HG03565 (cell line): ENCODE measurements at regions not wholly inside any gene's neighbourhood (a gene's known extent, or its start where the extent isn't known, plus 50 kb on each side); places are given as distances from the start of the nearest gene placed in this dataset.
"Not testable (repeated sequence)": the region's sequence is repeated elsewhere in the genome, so short reads cannot be mapped to it uniquely, and the experiment has no call there.

Experiments used
- ATAC-seq: cut with Tn5 transposase; IDR thresholded peaks from one replicate; pipeline ENCODE4 v1.9.1; 2021; ENCODE audit warnings: mild to moderate bottlenecking, moderate library complexity; ENCODE audit not compliant: unreplicated experiment

DNA sequence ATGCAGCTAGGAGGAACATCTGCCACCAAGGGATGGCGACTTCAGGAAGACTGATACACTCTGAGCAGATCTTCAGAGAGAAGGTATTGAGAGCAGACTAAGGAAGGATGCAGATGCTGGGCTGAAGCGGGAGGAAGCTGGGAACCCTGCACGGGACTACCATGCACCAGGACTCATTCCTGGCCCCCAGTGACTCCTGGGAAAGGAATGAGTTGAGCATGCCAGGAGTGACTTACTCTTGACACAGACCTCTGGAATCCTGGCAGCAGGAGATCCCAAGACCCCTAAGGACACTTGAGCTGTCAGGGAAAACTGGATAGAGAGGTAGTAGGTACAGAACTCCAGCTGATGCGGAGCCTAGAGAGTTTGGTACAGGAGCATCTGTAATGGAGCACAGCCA lies 336.1 kb downstream of the RPS29 start:
- ATAC-seq = no peak

DNA sequence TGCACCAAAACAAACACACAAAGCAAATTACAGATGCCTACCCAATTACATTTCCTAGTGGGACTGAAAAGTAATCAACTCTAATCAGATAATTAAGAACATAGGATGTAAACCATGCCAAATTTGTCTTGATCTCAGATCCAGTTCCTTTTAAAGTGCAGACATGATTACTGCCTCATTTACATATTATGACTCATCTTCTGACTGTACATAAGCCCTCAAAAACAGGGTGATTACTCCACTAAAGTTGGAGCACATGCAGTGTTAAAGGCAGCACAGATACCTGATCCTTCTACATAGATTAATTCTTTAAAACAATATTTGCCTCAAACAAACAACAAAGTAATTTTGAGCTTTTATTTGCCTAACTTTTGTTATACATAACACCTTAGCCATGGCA lies 337.2 kb downstream of the RPS29 start:
- ATAC-seq = no peak

DNA sequence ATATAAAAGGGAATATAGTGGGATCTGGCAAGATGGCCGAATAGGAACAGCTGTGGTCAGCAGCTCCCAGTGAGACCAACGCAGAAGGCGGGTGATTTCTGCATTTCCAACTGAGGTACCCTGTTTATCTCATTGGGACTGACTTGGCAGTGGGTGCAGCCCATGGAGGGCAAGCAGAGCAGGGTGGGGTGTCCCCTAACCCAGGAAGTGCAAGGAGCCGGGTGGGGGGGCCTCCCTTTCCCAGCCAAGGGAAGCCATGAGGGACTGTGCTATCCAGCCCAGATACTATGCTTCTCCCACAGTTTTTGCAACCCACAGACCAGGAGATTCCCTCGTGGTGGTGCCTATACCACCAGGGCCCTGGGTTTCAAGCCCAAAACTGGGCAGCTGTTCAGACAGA lies 342.4 kb downstream of the RPS29 start:
- ATAC-seq = not testable (repeated sequence)

DNA sequence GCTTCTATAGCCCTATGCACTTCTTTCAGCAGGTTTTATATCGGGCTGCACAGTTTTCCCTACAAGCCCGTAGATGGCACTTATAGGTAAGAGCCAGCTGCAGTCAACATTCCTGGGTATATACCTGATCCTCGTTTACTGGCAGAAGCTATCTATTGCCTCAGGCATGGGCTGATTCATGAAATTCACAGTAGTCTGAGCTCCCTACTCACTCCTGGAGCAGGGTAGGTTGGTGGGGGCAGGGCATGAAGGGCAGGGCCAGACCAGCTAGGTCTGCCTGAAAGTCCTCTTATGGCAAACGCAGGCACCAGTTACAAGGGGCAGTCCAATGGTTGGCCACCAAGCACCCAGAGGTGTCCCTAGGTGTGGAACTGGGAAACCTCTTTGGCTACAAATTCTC lies 345.8 kb downstream of the RPS29 start:
- no peak for ATAC-seq

DNA sequence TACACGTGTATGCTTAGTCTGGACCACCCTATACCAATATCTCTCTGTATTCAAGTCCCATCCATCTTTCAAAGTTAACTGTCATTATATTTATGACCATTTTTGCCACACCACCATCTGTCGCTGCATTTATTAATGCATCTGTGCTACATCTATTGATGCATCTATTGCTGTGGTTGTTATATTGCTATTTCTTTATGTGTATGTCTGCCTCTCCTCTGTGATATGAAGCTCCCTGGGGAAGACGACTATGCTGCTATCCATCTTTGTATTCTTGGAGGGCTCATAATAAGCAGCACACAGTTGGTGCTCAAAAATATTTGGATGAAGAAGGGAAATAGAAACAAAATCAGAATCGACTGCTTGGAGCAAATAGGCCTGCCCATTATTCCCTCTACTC lies 357.6 kb downstream of the RPS29 start:
- ATAC-seq = no peak

DNA sequence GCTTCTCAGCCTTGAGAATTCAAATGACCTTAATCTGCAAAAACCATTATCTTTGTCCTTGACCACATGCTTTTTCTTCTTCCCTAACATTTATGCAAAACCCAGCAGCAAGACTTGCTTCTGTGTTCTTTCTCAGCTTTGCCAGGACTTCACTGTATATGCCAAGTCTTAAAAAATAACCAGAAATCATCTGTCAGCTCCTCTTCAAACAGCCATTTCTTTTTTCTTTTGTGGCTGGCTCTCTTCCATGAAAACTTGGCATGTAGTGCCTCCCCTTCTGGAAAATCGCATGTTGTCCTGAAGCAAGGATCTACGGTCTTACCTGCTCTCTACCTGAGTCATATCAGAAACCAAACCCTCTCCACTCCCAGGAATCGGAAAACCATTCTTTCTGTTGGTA lies 364.9 kb downstream of the RPS29 start:
- ATAC-seq = no peak

DNA sequence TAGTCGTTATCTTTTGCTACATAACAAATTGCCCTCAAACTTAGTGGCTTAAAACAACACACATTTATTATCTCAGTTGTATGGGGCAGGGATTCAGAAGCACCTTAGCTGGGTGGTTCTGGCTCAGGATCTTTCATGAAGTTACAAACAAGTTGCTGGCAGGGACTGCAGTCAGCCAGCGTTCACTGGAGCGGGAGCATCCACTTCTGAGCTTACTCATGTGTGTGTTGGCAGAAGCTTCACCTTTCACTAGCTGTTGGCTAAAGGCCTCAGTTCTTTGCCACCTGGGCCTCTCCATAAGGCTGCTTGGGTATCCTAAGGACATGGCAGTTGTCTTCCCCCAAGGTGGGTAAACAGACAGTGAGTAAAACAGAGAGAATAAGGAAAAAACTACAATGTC lies 365.7 kb downstream of the RPS29 start:
- no peak for ATAC-seq

DNA sequence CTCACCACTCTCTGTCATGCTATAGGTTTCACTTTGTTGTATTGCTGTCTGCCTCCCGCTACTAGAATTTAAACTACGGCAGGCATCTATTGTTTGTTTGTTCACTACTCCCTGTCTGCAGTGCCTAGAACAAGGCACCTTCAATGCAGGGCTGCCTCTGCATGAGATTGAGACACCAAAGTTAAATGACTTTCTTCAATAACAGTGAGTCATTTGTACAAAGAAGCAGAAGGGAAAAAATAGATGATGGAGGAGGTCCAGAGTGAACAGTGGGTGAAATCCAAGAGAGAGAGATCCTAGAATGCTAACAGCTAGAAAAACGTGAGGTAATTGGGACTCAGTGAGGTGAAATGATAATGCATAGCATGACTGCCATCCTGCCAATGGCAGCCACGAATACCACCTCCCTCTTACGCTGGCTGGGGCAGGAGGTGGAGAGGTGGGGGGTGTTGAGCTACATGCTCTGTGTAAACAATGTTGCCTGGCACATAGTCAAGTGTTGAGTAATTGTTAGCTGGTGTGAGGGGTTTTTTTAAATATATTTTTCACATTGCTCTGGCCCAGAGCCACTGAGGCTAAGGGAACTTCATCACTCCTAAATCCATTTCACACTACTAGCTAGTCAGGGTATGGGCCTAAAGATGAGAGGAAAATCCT lies 367.6 kb downstream of the RPS29 start:
- ATAC-seq = no peak

DNA sequence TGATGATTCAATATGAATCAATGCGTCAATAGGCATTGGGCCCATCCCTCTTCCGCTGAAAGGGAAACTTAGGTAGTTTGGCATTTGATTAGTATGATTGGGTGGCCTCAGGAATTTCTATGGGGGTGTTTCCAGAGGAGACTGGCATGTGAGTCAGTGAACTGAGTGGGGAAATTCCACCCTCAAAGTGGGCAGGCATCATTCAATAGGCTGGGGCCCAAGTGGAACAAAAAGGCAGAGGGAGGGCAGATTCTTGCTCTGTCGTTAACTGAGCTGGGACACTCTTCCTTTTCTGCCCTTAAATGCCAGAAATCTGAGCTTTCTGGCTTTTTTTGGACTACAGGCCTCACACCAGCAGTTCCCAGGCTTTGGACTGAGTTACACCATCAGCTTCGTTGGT lies 373.5 kb downstream of the RPS29 start:
- no peak for ATAC-seq

DNA sequence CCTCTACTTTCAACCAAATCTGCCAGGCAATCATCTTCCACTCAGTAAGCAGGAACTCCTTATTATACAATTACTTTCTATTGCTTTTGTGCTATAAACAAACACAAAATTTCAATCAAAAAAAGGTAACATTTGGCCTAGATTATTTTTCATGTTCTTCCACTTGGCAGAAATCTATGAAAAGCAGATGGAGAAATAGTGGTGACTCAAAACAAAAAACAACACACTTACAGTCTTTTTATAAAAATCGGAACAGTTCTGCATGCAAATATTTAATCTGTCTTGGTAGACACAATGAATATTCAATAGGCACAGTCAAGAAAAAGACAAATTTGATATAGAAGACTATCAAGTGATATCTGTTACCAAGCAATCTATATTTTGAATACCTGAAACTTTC lies 376.8 kb downstream of the RPS29 start:
- no peak for ATAC-seq

DNA sequence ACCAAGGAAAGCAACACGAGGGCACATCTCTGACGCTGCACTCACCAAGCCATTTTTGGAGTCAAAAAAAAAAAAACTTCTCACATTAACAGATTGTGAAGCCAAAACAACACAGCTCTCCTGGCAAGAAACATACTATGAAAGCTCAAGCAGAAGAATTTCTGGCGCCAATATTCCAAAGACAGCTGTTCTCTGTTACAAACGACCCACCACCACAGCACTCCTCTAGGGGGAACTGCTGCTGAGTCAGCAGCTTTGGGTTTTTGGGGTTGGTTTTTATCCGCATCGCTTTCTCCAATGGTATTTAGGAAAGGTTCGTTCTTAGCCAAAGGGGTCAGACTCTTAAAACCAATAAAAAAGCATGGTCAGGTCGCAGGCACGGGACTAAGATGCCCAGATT lies 379.4 kb downstream of the RPS29 start:
- no peak for ATAC-seq

DNA sequence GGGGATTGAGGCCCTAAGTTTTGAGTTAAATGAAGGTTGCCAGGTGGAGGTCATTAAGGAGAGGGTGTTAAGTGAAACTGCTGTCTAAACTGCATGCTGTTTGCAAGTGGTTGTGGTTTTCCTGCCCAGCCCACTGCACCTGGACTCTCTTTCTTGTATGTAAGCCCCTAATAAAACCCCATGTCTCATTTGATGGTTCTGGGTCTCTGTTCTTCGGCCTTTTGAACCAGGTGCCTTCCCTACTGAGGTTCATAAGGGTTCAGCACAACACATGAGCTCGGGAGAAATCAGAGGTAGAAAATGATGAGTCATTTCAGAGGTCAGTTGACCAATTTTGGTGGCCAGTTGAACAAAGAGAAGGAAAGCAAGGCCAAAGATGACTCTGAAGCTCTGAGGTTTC lies 382.5 kb downstream of the RPS29 start:
- no peak for ATAC-seq

DNA sequence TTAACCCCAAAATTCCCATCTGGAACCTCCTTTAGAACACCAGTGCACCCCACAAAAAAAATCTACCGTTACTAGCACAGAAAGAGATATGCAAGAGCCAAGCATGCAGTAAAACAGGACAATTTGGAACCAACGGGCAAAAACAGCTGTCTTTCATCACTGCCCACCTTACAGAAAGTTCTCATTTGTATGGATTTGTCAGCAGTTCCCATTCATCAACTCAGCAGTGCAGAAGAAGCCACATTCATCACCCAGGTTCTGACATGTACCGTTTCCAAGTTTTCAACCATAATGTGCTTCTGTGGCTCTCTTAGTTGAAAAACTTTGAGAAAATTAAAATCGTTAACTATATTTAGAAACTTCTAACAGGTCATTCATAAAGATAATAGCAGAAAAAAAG lies 387.0 kb downstream of the RPS29 start:
- ATAC-seq = no peak

DNA sequence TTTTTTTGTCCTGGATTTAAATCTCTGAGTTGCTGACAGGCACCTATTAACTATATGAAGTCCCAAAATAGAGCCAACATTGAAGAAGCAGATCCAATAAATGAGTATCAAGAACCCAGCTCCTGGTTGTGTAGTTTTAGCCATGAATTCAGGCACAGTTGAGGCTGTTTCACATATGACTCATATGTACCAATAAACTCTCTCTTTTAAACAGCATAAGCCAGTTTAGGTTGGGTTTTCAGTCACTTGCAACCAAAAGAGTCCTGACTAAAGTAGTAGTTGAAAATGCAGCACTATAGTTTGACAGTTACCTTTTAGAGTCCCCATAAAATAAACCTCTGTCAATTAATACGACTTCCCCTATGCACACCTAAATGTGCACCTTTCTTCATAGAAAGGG lies 389.9 kb downstream of the RPS29 start:
- no peak for ATAC-seq

DNA sequence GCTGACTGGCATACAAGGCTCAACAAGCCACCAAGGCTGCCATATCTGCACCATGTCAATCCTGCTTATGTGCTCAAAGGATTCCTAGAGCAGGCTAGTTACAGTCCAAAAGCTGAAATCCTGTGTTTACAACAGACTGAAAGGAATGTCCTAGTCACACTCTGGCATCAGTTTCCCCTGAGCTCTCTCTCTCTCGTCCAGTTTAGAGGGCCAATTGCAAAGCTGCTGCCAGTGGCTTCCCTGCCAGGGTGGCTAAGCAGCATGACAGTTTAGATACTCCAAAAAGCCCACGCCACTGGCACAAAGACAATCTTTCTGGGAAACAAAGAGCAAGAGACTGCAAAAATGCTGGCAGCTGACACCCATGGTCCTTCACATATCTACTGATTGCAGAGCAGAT lies 392.1 kb downstream of the RPS29 start:
- no peak for ATAC-seq

DNA sequence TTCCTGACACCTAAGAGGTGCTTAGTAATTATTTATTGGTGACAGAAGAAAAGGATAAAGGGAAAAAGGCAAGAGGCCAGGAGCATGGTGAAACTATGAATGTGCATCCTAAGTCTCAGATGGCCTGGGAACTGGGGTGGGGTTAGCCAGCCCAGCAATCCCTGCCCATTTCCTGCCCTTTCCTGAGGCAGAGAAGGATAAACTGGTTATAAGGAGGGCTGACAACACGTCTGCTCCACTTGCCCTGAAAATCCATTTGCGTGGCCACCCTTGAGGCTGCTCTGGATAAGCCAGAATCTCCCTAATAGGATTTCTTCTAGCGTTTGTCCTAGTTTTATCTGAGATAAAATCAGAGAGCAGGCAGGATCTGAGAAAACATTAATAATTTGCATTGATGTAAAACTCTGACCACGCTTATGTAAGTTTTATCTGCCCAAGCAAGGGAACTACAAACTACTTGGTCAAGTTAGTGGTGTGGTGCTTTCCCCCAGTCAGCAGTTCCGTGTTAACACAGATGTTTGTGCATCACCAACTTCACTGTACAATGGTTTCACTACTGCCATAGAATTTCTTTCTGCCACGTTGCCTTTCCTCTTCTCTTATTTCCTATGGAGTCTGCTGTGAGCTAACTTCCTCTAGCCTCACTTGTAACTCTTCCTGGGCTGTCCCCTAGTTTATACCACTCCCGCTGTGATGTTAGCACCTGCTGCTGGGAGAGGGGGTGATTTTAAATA lies 392.7 kb downstream of the RPS29 start:
- ATAC-seq = peak; percentile 96

DNA sequence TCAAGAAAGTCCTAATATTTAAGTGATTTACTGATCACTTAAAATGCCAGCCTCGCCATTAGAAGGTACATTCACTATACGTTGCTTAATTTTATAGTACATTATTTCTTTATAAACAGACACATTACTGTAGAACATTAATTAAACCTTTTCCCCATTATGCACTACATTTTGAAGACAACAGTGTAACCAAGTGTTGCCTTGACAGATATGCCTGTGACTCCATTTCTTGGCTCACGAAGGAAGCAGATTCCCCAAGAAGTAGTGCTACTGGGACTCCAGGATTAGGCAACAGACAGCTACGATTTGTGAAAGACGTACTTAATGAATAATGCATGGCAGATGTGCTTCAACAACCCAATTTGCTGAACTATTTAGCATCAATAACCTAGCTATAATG lies 394.8 kb downstream of the RPS29 start:
- ATAC-seq = no peak

DNA sequence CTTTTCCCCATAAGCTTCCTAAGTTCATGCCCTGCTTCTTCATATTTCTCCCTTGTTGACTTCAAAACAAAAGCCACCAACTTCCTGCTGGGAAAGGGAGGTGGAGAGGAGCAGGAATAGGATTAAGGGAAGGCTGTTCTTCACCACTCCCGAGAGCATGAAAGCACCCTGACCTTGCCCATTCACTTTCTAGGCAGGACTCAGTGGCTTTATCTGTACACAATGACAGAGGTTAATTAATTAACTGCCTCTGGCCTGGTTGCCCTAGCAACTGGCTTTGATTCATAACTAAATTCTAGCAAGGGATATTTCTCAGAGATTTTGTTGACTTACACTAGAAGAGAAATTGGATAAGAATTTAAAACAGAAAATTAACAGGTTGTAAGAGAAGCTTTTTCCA lies 396.8 kb downstream of the RPS29 start:
- ATAC-seq = no peak

DNA sequence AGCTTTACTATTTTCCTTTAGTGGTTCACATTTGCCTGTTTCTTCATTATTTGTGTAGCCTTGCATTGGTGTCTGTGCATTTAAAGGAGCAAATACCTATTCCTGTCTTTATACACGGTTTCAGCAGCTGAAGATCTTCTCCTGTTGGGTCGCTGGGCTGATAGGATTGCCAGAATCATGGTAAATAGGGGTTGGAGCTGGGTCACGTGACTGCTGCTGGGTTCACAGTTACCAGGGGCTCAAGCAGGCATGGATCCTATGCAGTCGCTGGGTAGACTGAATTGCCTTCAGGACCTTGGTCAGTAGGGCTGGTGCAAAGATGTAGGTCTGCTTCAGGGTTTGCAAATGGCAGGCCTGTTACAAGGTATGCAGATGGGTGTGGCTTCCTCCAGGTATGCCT lies 398.4 kb downstream of the RPS29 start:
- ATAC-seq = no peak

DNA sequence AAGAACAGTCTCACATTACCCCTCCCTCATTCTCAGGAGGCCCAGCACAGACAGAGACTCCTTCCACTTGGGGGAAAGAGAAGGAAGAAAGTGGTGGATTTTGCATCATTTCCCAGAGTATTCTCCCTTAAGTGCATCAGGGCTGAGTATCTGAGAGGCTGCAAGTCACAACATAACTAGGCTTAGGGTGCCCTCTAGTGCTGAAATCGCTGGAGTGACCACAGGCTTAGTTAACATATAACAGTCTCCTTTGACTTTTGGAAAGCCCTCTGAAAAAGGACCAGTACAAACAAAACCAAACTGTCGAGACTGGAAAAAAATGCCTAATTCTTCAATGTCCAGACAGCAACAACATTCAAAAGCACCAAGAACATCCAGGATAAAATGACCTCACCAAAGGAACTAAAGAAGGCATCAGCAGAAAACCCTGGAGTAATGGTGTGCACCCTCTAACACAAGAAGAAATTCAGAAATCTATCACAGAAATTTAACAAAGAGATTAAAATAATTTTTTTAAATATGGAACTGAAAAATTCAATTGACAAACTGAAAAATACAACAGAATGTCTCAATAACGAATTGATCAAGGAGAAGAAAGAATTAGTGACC lies 412.3 kb downstream of the RPS29 start:
- peak; percentile 98 for ATAC-seq

DNA sequence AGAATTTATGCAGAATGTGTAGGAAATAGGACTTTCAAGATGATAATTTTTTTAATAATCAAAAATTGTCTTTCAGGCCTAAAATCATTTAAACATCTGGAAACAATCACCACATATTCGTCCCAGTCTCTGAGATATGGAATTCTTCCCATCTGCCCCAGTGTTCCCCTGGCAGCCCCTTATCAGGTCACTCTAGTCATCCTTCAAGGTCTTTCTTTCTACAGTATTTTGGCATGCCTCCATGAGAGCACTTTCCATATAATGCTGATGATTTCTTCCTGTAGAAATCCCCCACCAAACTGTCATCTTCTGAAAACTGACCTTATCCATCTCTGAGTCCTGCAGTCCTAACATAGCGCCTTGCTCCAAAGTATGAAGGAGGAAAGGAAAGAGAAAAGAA lies 422.1 kb downstream of the RPS29 start:
- no peak for ATAC-seq

DNA sequence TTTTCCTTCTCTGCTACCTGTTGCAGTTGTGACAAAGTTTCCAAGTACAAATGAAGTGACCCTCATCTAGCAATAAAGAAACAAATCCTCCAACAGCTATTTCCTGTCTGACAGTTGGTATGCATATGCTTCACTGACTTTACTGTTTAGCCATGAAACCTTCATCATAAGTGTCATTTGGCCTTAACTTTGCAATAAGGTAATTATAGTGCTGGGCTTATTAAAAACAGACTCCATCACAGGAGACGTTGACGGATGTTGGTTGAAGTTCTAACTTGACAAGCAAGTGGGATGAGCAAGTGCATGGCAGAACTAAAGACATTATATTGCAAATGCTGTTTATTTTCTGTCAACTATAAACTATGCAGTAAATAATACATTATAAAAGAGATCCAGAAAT lies 425.2 kb downstream of the RPS29 start:
- no peak for ATAC-seq
